Right ventricle myocardium superior (tissue), 1 donor: ENCODE measurements at regions not wholly inside any gene's neighbourhood (a gene's known extent, or its start where the extent isn't known, plus 50 kb on each side); places are given as distances from the start of the nearest gene placed in this dataset.

Experiments
- ATAC-seq: fragments of 200-7000 bp; cut with Tn5 transposase; one replicate; pipeline ENCODE4 v1.9.1; 2020; ENCODE audit warnings: mild to moderate bottlenecking; ENCODE audit not compliant: poor library complexity
- DNase-seq: peaks from one replicate; pipeline ENCODE4 v3.0.0-alpha.2; 2020
- intact Hi-C: fragments of 100-400 bp; cut with DNase I; formaldehyde crosslinking; loops from one replicate; pipeline ENCODE4 v1.11.2; 2022
- donor health status: DM: no; HTN: yes; CAD: no; lungs with severe emphysema.

GRCh38 chrX:149074398-149074797, 430.7 kb downstream of the IDS start:
- ATAC-seq: peak; percentile 86
- peak; percentile 73 for DNase-seq

GRCh38 chrX:149073479-149073878, 431.6 kb downstream of the IDS start:
- intact Hi-C loops: no loop called here
- DNase-seq (no peak), ATAC-seq (no peak)

More at GRCh38 chrX:149074398-149074797, 430.7 kb downstream of the IDS start:
- intact Hi-C loops: no loop called here

GRCh38 chrX:149069899-149070298, 435.2 kb downstream of the IDS start:
- intact Hi-C loops: no loop called here
- no peak for DNase-seq
- no peak for ATAC-seq

GRCh38 chrX:149060921-149061320, 444.2 kb downstream of the IDS start:
- ATAC-seq: no peak
- intact Hi-C loops: no loop called here

More at GRCh38 chrX:149060921-149061320, 444.2 kb downstream of the IDS start:
- DNase-seq: no peak
